Activated naive CD4-positive, alpha-beta T cell treated with anti-CD3 and anti-CD28 coated beads, Interleukin-2, amount 50 U/mL, for 16 hours (primary cell): ENCODE measurements at regions not wholly inside any gene's neighbourhood (a gene's known extent, or its start where the extent isn't known, plus 50 kb on each side); places are given as distances from the start of the nearest gene placed in this dataset.
"Not testable (repeated sequence)": the region's sequence is repeated elsewhere in the genome, so short reads cannot be mapped to it uniquely, and the experiment has no call there.

ENCODE experiments used
- DNase-seq: peaks from one replicate; pipeline ENCODE4 v3.0.0-alpha.2; 2020

GRCh38 chr9:93809204-93809940 lies 145.8 kb downstream of the BARX1 start:
- no peak for DNase-seq

- DNase-seq = no peak
Measured at GRCh38 chr9:93808115-93809029, 146.8 kb downstream of the BARX1 start.

GRCh38 chr9:93807166-93808074 lies 147.7 kb downstream of the BARX1 start:
- no peak for DNase-seq

- no peak for DNase-seq
Measured at GRCh38 chr9:93801581-93802284, 153.4 kb downstream of the BARX1 start.

- DNase-seq = no peak
Measured at GRCh38 chr9:93801120-93801519, 154.0 kb downstream of the BARX1 start.

- DNase-seq = no peak
Measured at GRCh38 chr9:93792358-93792757, 162.8 kb downstream of the BARX1 start.

GRCh38 chr9:93786204-93786603 lies 169.0 kb downstream of the BARX1 start:
- DNase-seq = no peak

- no peak for DNase-seq
Measured at GRCh38 chr9:93776873-93777272, 178.3 kb downstream of the BARX1 start.

GRCh38 chr9:93776256-93776655 lies 178.9 kb downstream of the BARX1 start:
- DNase-seq = no peak

GRCh38 chr9:93774331-93775102 lies 180.6 kb downstream of the BARX1 start:
- no peak for DNase-seq

GRCh38 chr9:93771276-93771675 lies 183.9 kb downstream of the BARX1 start:
- no peak for DNase-seq

- DNase-seq = no peak
Measured at GRCh38 chr9:93761822-93762221, 185.4 kb downstream of the PHF2 start.

- no peak for DNase-seq
Measured at GRCh38 chr9:93750045-93750444, 173.7 kb downstream of the PHF2 start.

- DNase-seq = not testable (repeated sequence)
Measured at GRCh38 chr9:93748827-93749226, 172.4 kb downstream of the PHF2 start.

- no peak for DNase-seq
Measured at GRCh38 chr9:93731963-93732362, 155.6 kb downstream of the PHF2 start.

GRCh38 chr9:93730648-93731047 lies 154.3 kb downstream of the PHF2 start:
- DNase-seq = no peak

GRCh38 chr9:93730217-93730616 lies 153.8 kb downstream of the PHF2 start:
- DNase-seq = no peak
